Progenitor cell of endocrine pancreas (in vitro differentiated cells): ENCODE measurements at regions not wholly inside any gene's neighbourhood (a gene's known extent, or its start where the extent isn't known, plus 50 kb on each side); places are given as distances from the start of the nearest gene placed in this dataset.

Experiments
- DNase-seq: peaks from one replicate; pipeline ENCODE4 v3.0.0; 2021; ENCODE audit warnings: low spot score; ENCODE audit not compliant: unreplicated experiment
- H3K27ac Mint-ChIP-seq: 2 replicates; pipeline ENCODE4 v1.8.0; 2021; ENCODE audit warnings: mild to moderate bottlenecking, moderate library complexity, mixed read lengths
- H3K27me3 Mint-ChIP-seq: 2 replicates; pipeline ENCODE4 v1.8.0; 2021; ENCODE audit warnings: mixed read lengths
- H3K36me3 Mint-ChIP-seq: 2 replicates; pipeline ENCODE4 v1.8.0; 2022; ENCODE audit warnings: mixed read lengths; ENCODE audit not compliant: insufficient read depth
- H3K4me1 Mint-ChIP-seq: 2 replicates; pipeline ENCODE4 v1.8.0; 2021; ENCODE audit warnings: low read depth, mixed read lengths
- H3K4me3 Mint-ChIP-seq: 2 replicates; pipeline ENCODE4 v1.8.0; 2021; ENCODE audit warnings: low read depth, mild to moderate bottlenecking, moderate library complexity, mixed read lengths
- H3K9me3 Mint-ChIP-seq: 2 replicates; pipeline ENCODE4 v1.8.0; 2021; ENCODE audit warnings: low read depth, mixed read lengths
- CTCF ChIP-seq: fragments of 200-600 bp; sonication (generic); IDR thresholded peaks from one replicate; pipeline ENCODE4 v1.5.0; 2021; ENCODE audit warnings: antibody characterized with exemption, mild to moderate bottlenecking; ENCODE audit not compliant: unreplicated experiment

- H3K4me1 Mint-ChIP-seq: peaks cover 4% of the 10 kb centered on the region
These were observed 115.0 kb upstream of the TPRG1 start for GRCh38 chr3:189056646-189057335.

GRCh38 chr3:189057369-189057768 lies 114.4 kb upstream of the TPRG1 start:
- Mint-ChIP-seq H3K4me1 (peaks cover 4% of the 10 kb centered on the region), H3K36me3 (no peaks in the 10 kb centered on the region), H3K4me3 (no peak overlapping the region), H3K27ac (no peak overlapping the region), H3K27me3 (no peaks in the 10 kb centered on the region), H3K9me3 (peaks cover 5% of the 10 kb centered on the region)
- TF ChIP-seq CTCF: no peak
- DNase-seq: no peak

More at GRCh38 chr3:189056646-189057335, 115.0 kb upstream of the TPRG1 start:
- Mint-ChIP-seq H3K4me3 (no peak overlapping the region), H3K27ac (no peak overlapping the region), H3K36me3 (no peaks in the 10 kb centered on the region), H3K27me3 (no peaks in the 10 kb centered on the region), H3K9me3 (peaks cover 5% of the 10 kb centered on the region)
- no peak for TF ChIP-seq CTCF
- no peak for DNase-seq

- Mint-ChIP-seq H3K4me3 (no peak overlapping the region), H3K36me3 (no peaks in the 10 kb centered on the region), H3K27me3 (no peaks in the 10 kb centered on the region), H3K9me3 (peaks cover 8% of the 10 kb centered on the region), H3K4me1 (peaks cover 4% of the 10 kb centered on the region), H3K27ac (no peak overlapping the region)
- DNase-seq: no peak
- TF ChIP-seq CTCF: no peak
These were observed 113.7 kb upstream of the TPRG1 start for GRCh38 chr3:189058071-189058470.

GRCh38 chr3:189070965-189071364 lies 100.8 kb upstream of the TPRG1 start:
- Mint-ChIP-seq H3K4me1 (no peaks in the 10 kb centered on the region), H3K36me3 (no peaks in the 10 kb centered on the region), H3K27me3 (no peaks in the 10 kb centered on the region), H3K27ac (no peak overlapping the region), H3K9me3 (peaks cover 20% of the 10 kb centered on the region), H3K4me3 (no peak overlapping the region)
- TF ChIP-seq CTCF: no peak
- no peak for DNase-seq

GRCh38 chr3:189071446-189071845 lies 100.3 kb upstream of the TPRG1 start:
- Mint-ChIP-seq H3K27me3 (no peaks in the 10 kb centered on the region), H3K4me1 (no peaks in the 10 kb centered on the region), H3K27ac (no peak overlapping the region), H3K9me3 (peaks cover 18% of the 10 kb centered on the region), H3K36me3 (no peaks in the 10 kb centered on the region), H3K4me3 (no peak overlapping the region)
- no peak for DNase-seq
- TF ChIP-seq CTCF: no peak
